WERI-Rb-1 (cell line): ENCODE measurements at regions not wholly inside any gene's neighbourhood (a gene's known extent, or its start where the extent isn't known, plus 50 kb on each side); places are given as distances from the start of the nearest gene placed in this dataset.

Source experiments
- DNase-seq: peaks from one replicate; pipeline ENCODE4 v3.0.0-alpha.2; 2020
- H3K27ac ChIP-seq: fragments of 250-450 bp; sonication (Bioruptor Pico); 2 replicates; pipeline ENCODE4 v1.5.1; 2020; ENCODE audit warnings: mild to moderate bottlenecking, moderate library complexity
- H3K27me3 ChIP-seq: fragments of 250-450 bp; sonication (Bioruptor Pico); 2 replicates; pipeline ENCODE4 v1.5.1; 2021; ENCODE audit warnings: mild to moderate bottlenecking, low read depth, moderate library complexity; ENCODE audit not compliant: insufficient read depth, severe bottlenecking
- H3K36me3 ChIP-seq: fragments of 250-450 bp; sonication (Bioruptor Pico); 2 replicates; pipeline ENCODE4 v1.5.1; 2020; ENCODE audit warnings: mild to moderate bottlenecking, moderate library complexity
- H3K4me3 ChIP-seq: 2 replicates; pipeline ENCODE4 v1.5.1; 2011; ENCODE audit warnings: low read depth, mild to moderate bottlenecking, control low read depth, low read length
- H3K9me3 ChIP-seq: fragments of 250-450 bp; sonication (Bioruptor Pico); 2 replicates; pipeline ENCODE4 v1.5.1; 2021; ENCODE audit warnings: mild to moderate bottlenecking, moderate library complexity; ENCODE audit not compliant: severe bottlenecking
- CTCF ChIP-seq: IDR thresholded peaks from 2 replicates; pipeline ENCODE4 v1.5.1; 2011; ENCODE audit warnings: low read depth, mild to moderate bottlenecking, control low read depth, inconsistent platforms, low read length

DNA sequence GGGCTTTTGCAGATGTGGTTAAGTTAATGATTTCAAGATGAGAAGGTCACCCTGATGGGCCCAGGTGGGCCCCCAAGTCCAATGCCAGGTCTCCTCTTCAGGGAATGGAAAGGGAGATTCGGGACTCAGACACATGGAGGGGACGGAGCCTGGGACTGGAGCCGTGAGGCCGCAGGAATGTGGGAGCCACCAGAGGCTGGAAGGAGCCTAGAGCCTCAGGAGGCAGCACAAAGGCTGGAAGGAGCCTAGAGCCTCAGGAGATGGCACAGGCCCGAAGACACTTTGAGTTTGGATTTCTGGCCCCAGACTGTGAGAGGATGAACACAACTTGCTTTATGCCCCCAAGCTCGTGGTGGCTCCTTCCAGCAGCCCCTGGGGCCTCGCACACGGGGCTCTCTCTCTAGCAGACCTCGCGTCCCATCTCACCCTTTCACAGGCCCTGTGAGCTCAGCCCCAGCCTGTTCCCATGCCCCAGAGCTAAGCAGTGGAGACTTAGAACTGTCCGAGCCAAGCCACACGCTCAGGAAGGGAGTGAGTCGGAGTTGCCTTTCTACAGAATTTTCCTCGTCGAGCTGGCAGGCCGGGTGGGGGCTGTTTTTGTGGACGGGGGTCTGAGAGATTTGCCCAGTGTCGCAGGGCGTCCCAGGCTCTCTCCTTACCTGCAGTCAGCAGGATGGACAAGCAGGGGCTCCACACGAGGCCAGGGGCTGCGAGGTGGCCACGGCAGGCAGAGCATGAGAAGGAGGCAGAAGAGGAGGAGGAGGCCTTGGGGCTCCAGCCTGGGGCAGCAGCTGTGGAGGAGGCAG lies 937.6 kb downstream of the BRD1 start:
- Histone ChIP-seq H3K27me3 (no peaks in the 10 kb centered on the region), H3K27ac (no peak overlapping the region), H3K4me3 (no peak overlapping the region), H3K9me3 (no peaks in the 10 kb centered on the region), H3K36me3 (no peaks in the 10 kb centered on the region)
- no peak for TF ChIP-seq CTCF
- DNase-seq: no peak

- no peaks in the 10 kb centered on the region for H3K9me3 ChIP-seq
- H3K27ac ChIP-seq: no peak overlapping the region
- no peaks in the 10 kb centered on the region for H3K27me3 ChIP-seq
- no peaks in the 10 kb centered on the region for H3K36me3 ChIP-seq
- TF ChIP-seq CTCF: no peak
- no peak overlapping the region for H3K4me3 ChIP-seq
- DNase-seq: no peak
Observed at GRCh38 chr22:48889209-48889830, 938.4 kb downstream of the BRD1 start.

GRCh38 chr22:48888466-48889208 lies 939.0 kb downstream of the BRD1 start:
- H3K27ac ChIP-seq: no peak overlapping the region
- no peaks in the 10 kb centered on the region for H3K36me3 ChIP-seq
- H3K4me3 ChIP-seq: no peak overlapping the region
- H3K9me3 ChIP-seq: no peaks in the 10 kb centered on the region
- DNase-seq: no peak
- no peaks in the 10 kb centered on the region for H3K27me3 ChIP-seq
- no peak for TF ChIP-seq CTCF

DNA sequence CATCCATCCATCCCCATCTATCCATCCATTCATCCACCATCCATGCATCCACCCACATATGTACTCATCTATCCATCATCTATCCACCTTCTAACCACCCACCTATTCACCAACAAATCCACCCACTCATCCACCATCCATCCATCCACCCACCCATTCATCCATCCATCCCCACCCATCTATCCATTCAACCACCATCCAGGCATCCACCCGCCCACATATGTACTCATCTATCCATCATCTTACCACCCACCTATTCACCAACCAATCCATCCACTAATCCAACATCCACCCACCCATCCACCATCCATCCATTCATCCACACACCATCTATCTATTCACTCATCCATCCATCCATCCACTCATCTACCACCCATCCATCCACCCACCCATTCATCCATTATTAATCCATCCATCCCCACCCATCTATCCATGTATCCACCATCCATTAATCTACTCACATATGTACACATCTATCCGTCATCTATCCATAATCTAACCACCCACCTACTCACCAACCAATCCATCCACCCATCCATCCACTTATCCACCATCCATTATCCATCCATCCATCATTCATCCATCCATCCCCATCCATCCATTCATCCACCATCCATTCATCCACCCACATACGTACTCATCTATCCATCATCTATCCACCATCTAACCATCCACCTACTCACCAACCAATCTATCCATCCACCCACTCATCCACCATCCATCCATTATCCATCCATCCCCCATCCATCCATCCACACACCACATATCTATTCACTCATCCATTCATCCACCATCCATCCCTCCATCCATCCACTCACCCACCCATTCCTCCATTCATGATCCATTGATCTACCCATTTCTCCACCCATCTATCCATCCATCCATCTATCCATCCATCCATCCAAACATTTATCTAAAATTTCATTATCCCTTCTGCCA lies 940.0 kb downstream of the BRD1 start:
- no peak for TF ChIP-seq CTCF
- Histone ChIP-seq H3K27ac (no peak overlapping the region), H3K4me3 (no peak overlapping the region), H3K9me3 (no peaks in the 10 kb centered on the region), H3K36me3 (no peaks in the 10 kb centered on the region), H3K27me3 (no peaks in the 10 kb centered on the region)
- DNase-seq: no peak

- Histone ChIP-seq H3K36me3 (no peaks in the 10 kb centered on the region), H3K27me3 (no peaks in the 10 kb centered on the region), H3K9me3 (no peaks in the 10 kb centered on the region), H3K4me3 (no peak overlapping the region), H3K27ac (no peak overlapping the region)
- no peak for TF ChIP-seq CTCF
- peak; percentile 31 for DNase-seq
Observed at GRCh38 chr22:48886604-48887393, 940.9 kb downstream of the BRD1 start.
